Endothelial cell of umbilical vein (primary cell): ENCODE measurements at regions not wholly inside any gene's neighbourhood (a gene's known extent, or its start where the extent isn't known, plus 50 kb on each side); places are given as distances from the start of the nearest gene placed in this dataset.

Source experiments
- EZH2 ChIP-seq: IDR thresholded peaks from 2 replicates; pipeline ENCODE4 v1.6.1; 2012; ENCODE audit warnings: borderline replicate concordance, low read depth, mild to moderate bottlenecking, moderate library complexity, low read length, inconsistent platforms; ENCODE audit not compliant: severe bottlenecking
- FOS ChIP-seq: IDR thresholded peaks from 2 replicates; pipeline ENCODE4 v1.6.1; 2011; ENCODE audit warnings: mild to moderate bottlenecking, low read length, moderate library complexity, borderline replicate concordance; ENCODE audit not compliant: insufficient read depth
- JUN ChIP-seq: IDR thresholded peaks from 2 replicates; pipeline ENCODE4 v1.6.1; 2011; ENCODE audit warnings: borderline replicate concordance, low read depth; ENCODE audit not compliant: insufficient read length, insufficient read depth
- MAX ChIP-seq: IDR thresholded peaks from 2 replicates; pipeline ENCODE4 v1.6.1; 2011; ENCODE audit not compliant: insufficient read depth, insufficient read length
- POLR2A ChIP-seq: IDR thresholded peaks from 2 replicates; pipeline ENCODE4 v1.6.1; 2012; ENCODE audit warnings: low read depth, mild to moderate bottlenecking, control low read depth, low read length
- POLR2AphosphoS5 ChIP-seq: IDR thresholded peaks from 2 replicates; pipeline ENCODE4 v1.6.1; 2012; ENCODE audit warnings: low read depth, mild to moderate bottlenecking, control low read depth, low read length, moderate library complexity; ENCODE audit not compliant: insufficient read depth
- TF ChIP-seq, protein P1 (sequence below), 2 donors: IDR thresholded peaks; 1 replicate in 1 of 2; 2 replicates in 1 of 2; pipeline ENCODE4 v1.5.1; 2011; ENCODE audit warnings: low read length in 2 of 2, mild to moderate bottlenecking in 2 of 2, moderate library complexity in 2 of 2, control low read depth in 1 of 2, inconsistent platforms in 1 of 2, low read depth in 1 of 2; ENCODE audit not compliant: insufficient read depth in 1 of 2; ENCODE audit errors: extremely low read depth in 1 of 2

DNA sequence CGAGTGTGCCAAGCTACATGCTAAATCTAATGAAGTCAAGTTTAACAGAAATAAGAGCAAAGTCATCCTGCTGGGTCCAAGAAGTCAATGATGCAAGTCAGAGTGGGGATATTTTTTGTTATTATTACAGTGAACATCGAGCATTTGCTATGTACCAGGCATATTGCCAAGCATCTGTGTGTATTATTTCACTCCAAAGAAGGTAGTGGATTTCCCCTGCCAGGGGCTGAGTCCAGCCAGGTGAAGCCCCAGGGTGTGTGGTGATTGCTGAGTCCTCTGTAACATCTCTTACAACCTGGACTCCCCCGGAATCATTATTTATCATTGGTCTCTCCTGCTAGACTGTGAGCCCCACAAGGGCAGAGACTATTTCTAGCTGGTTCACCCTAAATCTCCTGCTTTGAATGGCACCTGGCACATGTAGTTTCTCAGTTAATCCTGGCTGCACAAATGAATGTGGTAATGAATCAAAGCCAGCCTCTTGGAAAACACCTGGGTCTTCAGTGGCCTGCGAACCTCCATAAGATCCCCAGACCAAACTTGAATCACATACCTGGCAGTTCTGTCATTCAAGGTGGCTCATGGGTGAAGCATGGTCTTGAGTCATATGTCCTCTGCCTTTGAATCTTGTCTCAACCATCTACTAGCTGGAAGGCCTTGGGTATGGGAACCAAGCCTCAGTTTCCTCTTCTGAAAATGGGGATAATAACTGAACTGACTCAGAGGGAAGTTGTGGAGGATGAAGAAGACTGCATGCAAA is 549.2 kb downstream of the MIAT start:
- TF ChIP-seq EZH2 (no peak), JUN (no peak), POLR2AphosphoS5 (no peak), POLR2A (no peak), FOS (no peak), MAX (no peak)
- TF ChIP-seq, protein P1, sequence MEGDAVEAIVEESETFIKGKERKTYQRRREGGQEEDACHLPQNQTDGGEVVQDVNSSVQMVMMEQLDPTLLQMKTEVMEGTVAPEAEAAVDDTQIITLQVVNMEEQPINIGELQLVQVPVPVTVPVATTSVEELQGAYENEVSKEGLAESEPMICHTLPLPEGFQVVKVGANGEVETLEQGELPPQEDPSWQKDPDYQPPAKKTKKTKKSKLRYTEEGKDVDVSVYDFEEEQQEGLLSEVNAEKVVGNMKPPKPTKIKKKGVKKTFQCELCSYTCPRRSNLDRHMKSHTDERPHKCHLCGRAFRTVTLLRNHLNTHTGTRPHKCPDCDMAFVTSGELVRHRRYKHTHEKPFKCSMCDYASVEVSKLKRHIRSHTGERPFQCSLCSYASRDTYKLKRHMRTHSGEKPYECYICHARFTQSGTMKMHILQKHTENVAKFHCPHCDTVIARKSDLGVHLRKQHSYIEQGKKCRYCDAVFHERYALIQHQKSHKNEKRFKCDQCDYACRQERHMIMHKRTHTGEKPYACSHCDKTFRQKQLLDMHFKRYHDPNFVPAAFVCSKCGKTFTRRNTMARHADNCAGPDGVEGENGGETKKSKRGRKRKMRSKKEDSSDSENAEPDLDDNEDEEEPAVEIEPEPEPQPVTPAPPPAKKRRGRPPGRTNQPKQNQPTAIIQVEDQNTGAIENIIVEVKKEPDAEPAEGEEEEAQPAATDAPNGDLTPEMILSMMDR (IDR thresholded peaks at IDR 0.05; ENCODE audit: extremely low read depth in 1 of 2, insufficient read depth in 1 of 2, low read depth in 1 of 2, low read length in 2 of 2) = no peak
